GM12891 (cell line): ENCODE measurements at regions not wholly inside any gene's neighbourhood (a gene's known extent, or its start where the extent isn't known, plus 50 kb on each side); places are given as distances from the start of the nearest gene placed in this dataset.

Experiments used
- PAX5 ChIP-seq: IDR thresholded peaks from 2 replicates; pipeline ENCODE4 v1.6.1; 2011; ENCODE audit warnings: low read length, moderate library complexity, mild to moderate bottlenecking; ENCODE audit not compliant: insufficient read depth, severe bottlenecking
- POLR2A ChIP-seq: IDR thresholded peaks from 2 replicates; pipeline ENCODE4 v1.6.1; 2011; ENCODE audit warnings: low read depth, low read length, control low read depth
- POLR2AphosphoS5 ChIP-seq: IDR thresholded peaks from 2 replicates; pipeline ENCODE4 v1.6.1; 2011; ENCODE audit warnings: low read depth, low read length, control low read depth
- POU2F2 ChIP-seq: IDR thresholded peaks from 2 replicates; pipeline ENCODE4 v1.6.1; 2011; ENCODE audit warnings: low read depth, mild to moderate bottlenecking, control low read depth, low read length, moderate library complexity
- SPI1 ChIP-seq: IDR thresholded peaks from 2 replicates; pipeline ENCODE4 v1.6.1; 2011; ENCODE audit warnings: low read depth, low read length, control low read depth
- TAF1 ChIP-seq: IDR thresholded peaks from 2 replicates; pipeline ENCODE4 v1.6.1; 2011; ENCODE audit warnings: low read depth, low read length, control low read depth

DNA sequence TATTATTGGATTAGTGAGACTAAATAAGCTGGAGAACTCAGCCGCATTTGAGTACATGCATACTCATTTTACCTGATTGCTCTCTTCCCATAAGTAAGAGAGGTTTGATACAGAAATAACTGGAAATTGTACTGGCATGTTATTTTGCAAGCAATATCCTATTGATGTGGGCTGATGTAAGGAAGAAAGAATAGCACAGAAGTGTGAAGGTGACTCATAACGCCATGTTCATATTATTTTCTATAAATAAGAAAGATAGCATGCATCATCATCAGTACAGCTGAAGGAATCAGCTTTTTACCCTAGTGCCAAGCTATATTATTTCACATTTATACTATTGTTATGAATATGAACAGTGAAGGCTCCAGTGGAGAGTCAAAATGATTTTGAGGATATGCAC lies 138.3 kb upstream of the FAM47A start:
- TF ChIP-seq POLR2A (no peak), SPI1 (no peak), POLR2AphosphoS5 (no peak), TAF1 (no peak), PAX5 (no peak), POU2F2 (no peak)
